Stomach (tissue), 4 donors: ENCODE measurements at regions not wholly inside any gene's neighbourhood (a gene's known extent, or its start where the extent isn't known, plus 50 kb on each side); places are given as distances from the start of the nearest gene placed in this dataset.
"Not testable (repeated sequence)": the region's sequence is repeated elsewhere in the genome, so short reads cannot be mapped to it uniquely, and the experiment has no call there.

Experiments
- POLR2A ChIP-seq, 4 donors: fragments of 450-650 bp; IDR thresholded peaks; one replicate each; pipeline ENCODE4 v1.6.1; 2016; ENCODE audit warnings: antibody characterized with exemption in 4 of 4, control low read depth in 2 of 4, mild to moderate bottlenecking in 1 of 4, moderate library complexity in 1 of 4
- TF ChIP-seq, protein P1 (sequence below), 7 experiments: fragments of 450-650 bp in 4 of 7; fragments of 200-600 bp in 3 of 7; sonication (generic) in 3 of 7; IDR thresholded peaks; one replicate each; pipeline ENCODE4 v1.5.1; 2016 to 2019; ENCODE audit warnings: antibody characterized with exemption in 7 of 7, control low read depth in 2 of 7, mild to moderate bottlenecking in 1 of 7

DNA sequence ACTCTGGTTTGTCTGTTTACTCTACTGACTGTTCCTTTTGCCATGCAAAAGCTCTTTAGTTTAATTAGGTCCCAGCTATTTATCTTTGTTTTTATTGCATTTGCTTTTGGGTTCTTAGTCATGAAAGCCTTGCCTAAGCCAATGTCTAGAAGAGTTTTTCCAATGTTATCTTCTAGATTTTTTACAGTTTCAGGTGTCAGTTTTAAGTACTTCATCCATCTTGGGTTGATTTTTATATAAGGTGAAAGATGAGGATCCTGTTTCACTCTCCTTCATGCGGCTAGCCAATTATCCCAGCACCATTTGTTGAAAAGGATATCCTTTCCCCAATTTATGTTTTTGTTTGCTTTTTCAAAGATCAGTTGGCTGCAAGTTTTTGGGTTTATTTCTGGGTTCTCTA is 1100.5 kb upstream of the ALCAM start:
- TF ChIP-seq, protein P1, sequence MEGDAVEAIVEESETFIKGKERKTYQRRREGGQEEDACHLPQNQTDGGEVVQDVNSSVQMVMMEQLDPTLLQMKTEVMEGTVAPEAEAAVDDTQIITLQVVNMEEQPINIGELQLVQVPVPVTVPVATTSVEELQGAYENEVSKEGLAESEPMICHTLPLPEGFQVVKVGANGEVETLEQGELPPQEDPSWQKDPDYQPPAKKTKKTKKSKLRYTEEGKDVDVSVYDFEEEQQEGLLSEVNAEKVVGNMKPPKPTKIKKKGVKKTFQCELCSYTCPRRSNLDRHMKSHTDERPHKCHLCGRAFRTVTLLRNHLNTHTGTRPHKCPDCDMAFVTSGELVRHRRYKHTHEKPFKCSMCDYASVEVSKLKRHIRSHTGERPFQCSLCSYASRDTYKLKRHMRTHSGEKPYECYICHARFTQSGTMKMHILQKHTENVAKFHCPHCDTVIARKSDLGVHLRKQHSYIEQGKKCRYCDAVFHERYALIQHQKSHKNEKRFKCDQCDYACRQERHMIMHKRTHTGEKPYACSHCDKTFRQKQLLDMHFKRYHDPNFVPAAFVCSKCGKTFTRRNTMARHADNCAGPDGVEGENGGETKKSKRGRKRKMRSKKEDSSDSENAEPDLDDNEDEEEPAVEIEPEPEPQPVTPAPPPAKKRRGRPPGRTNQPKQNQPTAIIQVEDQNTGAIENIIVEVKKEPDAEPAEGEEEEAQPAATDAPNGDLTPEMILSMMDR (IDR thresholded peaks at IDR 0.05), result not testable (repeated sequence)
- TF ChIP-seq POLR2A (IDR thresholded peaks at IDR 0.05), result not testable (repeated sequence)
